LNCaP clone FGC (cell line): ENCODE measurements at regions not wholly inside any gene's neighbourhood (a gene's known extent, or its start where the extent isn't known, plus 50 kb on each side); places are given as distances from the start of the nearest gene placed in this dataset.

Experiments used
- DNase-seq: peaks from one replicate; pipeline ENCODE4 v3.0.0-alpha.2; 2011; ENCODE audit warnings: low read depth
- H3K4me3 ChIP-seq: 2 replicates; pipeline ENCODE4 v1.5.1; 2011; ENCODE audit warnings: mild to moderate bottlenecking, low read depth, low read length, control low read depth
- TF ChIP-seq, protein P1 (sequence below): IDR thresholded peaks from 2 replicates; pipeline ENCODE4 v1.5.1; 2012; ENCODE audit warnings: mild to moderate bottlenecking; ENCODE audit not compliant: control insufficient read depth, insufficient read depth; ENCODE audit errors: extremely low read depth

DNA sequence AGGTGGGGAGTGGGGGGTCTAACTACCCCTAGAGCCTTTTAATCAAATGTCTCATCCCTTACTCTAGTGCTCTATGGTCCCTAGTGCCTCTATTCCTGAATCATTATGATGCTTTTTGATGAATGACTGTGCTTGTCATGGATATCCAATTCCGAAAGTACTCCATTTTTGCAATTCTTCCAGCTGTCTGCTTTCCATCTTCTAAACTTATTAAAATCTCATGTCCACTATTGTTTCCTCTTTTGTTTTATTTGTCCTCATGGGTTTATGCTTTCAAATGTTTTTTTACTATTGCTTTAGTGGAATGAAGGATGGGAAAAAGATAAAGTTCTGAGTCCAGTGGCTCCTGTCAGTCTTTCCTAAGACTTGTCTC is 77.2 kb upstream of the KCNMB2 start:
- no peak overlapping the region for H3K4me3 ChIP-seq
- DNase-seq = no peak
- TF ChIP-seq, protein P1, sequence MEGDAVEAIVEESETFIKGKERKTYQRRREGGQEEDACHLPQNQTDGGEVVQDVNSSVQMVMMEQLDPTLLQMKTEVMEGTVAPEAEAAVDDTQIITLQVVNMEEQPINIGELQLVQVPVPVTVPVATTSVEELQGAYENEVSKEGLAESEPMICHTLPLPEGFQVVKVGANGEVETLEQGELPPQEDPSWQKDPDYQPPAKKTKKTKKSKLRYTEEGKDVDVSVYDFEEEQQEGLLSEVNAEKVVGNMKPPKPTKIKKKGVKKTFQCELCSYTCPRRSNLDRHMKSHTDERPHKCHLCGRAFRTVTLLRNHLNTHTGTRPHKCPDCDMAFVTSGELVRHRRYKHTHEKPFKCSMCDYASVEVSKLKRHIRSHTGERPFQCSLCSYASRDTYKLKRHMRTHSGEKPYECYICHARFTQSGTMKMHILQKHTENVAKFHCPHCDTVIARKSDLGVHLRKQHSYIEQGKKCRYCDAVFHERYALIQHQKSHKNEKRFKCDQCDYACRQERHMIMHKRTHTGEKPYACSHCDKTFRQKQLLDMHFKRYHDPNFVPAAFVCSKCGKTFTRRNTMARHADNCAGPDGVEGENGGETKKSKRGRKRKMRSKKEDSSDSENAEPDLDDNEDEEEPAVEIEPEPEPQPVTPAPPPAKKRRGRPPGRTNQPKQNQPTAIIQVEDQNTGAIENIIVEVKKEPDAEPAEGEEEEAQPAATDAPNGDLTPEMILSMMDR = no peak

DNA sequence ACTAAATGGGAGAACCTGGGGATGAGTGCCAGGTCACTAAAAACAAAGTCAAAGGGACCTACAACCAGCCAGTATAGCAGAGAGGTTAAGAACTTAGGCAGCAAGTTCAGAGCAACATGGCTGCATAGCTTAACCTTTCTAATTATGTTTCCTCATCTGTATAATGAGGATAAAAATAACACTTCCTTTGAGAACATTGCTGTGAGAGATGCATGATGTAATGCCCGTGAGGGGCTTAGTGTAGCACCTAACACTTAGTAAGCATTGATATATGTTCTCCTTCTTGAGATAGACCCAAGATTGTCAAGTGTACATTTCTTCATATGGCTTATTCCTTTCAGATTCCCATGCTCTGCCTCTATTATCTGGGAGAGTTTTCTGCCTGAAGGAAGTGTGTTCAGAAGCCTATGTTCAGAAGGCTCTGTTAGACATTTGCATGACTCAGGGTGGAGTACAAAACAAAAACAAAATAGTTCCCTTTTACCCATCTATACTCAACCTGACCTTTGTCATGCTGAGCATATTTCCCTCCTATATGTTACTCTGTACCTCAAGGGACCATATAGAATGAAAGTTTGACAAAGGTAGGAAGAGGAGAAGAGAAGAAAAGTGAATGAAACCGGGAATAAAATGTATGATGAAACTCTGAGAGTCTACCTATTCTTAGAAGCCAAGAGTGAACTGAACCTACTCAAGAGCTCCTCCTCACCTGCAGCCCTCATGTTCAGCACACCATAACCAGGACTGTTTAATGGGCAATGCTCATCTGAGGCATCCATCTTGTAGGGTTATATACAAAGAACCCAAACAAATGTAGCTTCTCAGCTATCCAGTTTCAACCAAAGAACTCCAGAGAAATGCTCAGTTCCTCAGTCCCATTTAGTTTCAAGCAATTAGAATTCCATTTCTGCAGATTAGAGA is 70.7 kb upstream of the KCNMB2 start:
- no peak overlapping the region for H3K4me3 ChIP-seq
- no peak for DNase-seq
- TF ChIP-seq, protein P1 = no peak

DNA sequence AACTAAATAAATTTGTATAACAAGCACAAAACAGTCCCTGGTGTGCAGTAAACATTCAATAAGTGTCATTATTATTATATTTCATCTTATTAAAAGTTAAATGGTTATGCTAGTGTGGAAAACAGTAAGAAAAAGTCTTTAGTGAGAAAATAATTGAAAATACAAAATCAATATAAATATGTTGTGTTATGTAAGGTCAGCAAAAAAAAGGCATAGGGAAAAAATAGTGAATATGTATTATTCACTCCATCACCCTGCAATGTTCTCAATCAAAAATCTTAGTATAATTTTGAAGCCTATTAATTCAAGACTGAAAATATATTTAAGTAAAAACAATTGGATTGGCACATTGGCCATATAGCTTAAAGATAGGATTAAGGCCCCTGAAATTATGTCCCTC is 63.3 kb upstream of the KCNMB2 start:
- TF ChIP-seq, protein P1 = no peak
- no peak overlapping the region for H3K4me3 ChIP-seq
- DNase-seq = no peak

DNA sequence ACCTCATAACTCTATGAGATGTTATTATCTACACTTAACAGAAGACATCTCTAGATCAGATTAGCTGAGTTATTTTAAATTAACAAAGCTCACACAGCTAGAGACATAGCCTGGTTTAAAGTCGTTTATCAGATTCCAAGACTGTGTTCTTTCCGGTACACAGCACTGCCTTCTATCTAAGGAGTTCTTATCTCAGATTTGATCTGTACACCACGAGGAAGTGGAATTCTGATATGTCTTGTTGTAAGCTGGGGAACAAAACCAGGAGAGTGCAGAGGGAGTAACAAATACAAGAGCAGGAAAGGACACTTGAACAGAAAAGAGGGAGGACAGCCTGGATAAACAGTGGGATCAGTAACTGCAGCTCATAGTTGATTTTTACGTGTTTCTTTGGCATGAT is 61.7 kb upstream of the KCNMB2 start:
- TF ChIP-seq, protein P1 = no peak
- DNase-seq = peak; percentile 56
- no peak overlapping the region for H3K4me3 ChIP-seq

DNA sequence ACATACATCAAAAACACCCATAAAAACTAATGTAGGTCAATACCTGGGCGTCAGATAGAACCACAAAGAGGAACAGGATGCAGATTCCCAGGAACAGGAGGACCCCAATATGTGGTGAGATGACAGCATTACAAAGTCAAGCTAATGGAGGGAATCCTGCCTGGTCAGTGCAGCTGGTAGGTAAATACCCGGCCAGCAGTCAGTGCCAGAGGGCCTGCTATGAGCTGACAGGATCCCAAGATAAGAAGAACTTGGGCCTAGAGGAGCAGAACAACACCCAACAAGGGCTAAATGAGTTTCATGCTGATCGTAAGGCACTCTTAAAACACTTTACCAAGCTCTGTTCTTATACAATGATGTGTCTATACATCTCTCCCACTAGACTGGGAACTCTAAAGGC is 61.2 kb upstream of the KCNMB2 start:
- DNase-seq = no peak
- H3K4me3 ChIP-seq = no peak overlapping the region
- TF ChIP-seq, protein P1 = no peak

DNA sequence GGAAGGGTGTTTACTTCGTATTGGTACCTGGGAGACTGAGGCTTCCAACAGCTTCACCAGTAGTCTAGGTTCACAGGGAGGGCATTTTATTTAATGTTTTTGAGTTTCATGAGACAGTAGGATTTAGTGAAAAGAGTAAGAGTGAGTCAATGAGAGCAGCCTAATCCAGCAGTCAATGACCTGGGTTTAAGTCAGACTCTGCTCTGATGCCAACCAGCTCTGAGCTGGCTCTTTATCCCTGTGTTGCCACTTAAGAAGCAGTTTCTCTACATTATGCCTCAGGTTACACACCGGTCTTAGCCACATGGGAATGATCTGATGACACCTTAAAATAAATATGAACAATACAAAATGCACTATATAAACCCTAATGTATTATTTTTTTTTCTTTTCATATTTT is 59.4 kb upstream of the KCNMB2 start:
- no peak for DNase-seq
- H3K4me3 ChIP-seq = no peak overlapping the region
- TF ChIP-seq, protein P1 = no peak

DNA sequence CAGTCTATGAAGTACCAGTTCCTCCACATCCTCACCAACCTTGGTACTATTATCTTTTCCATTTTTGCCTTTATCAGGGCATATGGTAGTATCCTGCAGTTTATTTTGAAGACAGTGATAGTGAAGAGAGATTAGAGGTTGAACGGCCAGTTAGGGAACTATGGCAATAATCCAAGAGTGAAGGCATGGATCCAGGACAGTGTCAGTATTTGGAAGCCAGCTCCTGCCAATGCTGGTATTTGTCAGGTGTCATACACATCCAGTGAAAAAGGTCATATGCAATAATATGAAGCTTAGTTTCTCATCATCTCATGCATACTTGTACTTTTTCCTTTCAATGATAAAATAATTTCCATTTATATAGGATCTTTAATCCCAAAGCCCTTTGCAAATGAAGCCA is 56.8 kb upstream of the KCNMB2 start:
- DNase-seq = peak; percentile 78
- no peak overlapping the region for H3K4me3 ChIP-seq
- TF ChIP-seq, protein P1 = no peak
